ENCODE measurements at regions not wholly inside any gene's neighbourhood (a gene's known extent, or its start where the extent isn't known, plus 50 kb on each side); places are given as distances from the start of the nearest gene placed in this dataset.
"Not testable (repeated sequence)": the region's sequence is repeated elsewhere in the genome, so short reads cannot be mapped to it uniquely, and the experiment has no call there.

DNA sequence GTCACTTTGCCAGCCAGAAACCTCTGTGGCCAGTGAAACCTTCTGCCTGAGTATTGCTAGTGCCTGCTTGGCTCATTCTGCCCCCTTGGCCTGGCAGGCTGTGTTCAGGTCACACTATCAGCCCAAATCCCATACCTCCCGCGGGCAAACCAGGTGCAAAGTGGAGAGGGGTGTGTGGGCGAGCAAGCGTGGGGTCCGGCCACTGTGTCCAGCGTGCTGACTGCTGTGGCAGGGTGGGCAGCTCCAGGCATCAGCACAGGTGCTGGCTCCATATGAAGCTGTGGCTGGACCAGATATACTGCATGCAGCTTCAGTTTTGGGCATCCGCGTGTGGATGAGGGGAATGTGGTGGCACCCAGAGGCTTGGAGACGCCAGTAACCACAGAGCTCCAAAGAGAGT lies 576.5 kb upstream of the EDIL3 start:
- Histone ChIP-seq H3K36me3 (ENCODE audit: control insufficient read depth, insufficient read depth, low read length) (no peaks in the 10 kb centered on the region), H3K27me3 (ENCODE audit: control insufficient read depth, insufficient read depth, low read length) (no peaks in the 10 kb centered on the region), H3K4me1 (ENCODE audit: control insufficient read depth, insufficient read depth, low read length) (no peaks in the 10 kb centered on the region), H3K4me3 (ENCODE audit: low read depth, low read length) (no peak overlapping the region), H3K9ac (ENCODE audit: low read depth, low read length) (no peak overlapping the region), H3K9me3 (ENCODE audit: control insufficient read depth, insufficient read depth, low read length) (no peaks in the 10 kb centered on the region)

DNA sequence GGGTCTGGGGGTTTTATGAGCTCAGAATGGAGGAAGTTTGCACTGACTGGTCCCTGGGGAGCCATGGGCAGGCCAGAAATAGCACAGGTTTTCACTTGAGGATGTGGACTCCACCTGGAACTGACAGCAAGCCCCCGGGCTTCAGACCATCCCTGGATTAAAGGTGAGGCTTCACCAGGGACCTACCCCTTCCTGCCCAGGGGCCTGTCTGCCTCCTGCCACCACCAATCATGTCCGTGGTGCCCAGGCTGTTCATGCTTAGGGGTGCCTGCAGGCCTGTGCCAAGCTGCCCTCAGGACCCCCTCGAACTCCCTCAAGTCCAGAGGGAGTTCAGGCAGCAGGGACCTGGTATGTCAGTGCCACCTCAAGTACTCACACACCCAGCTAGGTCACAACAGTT lies 577.2 kb upstream of the EDIL3 start:
- no peaks in the 10 kb centered on the region for H3K4me1 ChIP-seq (ENCODE audit: control insufficient read depth, insufficient read depth, low read length)
- no peak overlapping the region for H3K9ac ChIP-seq (ENCODE audit: low read depth, low read length)
- H3K9me3 ChIP-seq (ENCODE audit: control insufficient read depth, insufficient read depth, low read length) = no peaks in the 10 kb centered on the region
- no peaks in the 10 kb centered on the region for H3K36me3 ChIP-seq (ENCODE audit: control insufficient read depth, insufficient read depth, low read length)
- no peaks in the 10 kb centered on the region for H3K27me3 ChIP-seq (ENCODE audit: control insufficient read depth, insufficient read depth, low read length)
- no peak overlapping the region for H3K4me3 ChIP-seq (ENCODE audit: low read depth, low read length)

DNA sequence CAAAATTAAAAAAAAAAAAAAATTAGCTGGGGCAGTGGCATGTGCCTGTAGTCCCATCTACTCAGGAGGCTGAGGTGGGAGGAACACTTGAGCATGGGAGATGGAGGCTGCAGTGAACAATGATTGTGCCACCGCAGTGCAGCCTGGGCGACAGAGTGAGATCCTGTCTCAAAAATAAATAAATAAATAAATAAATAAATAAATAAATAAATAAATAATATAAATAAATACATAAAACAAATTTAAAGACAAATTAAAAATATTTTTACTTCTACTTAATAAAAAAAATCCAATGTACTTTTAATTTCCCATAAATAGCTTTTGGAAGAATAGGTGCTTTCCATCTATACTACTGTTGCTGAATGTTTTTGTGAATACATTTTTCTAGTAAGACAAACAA lies 598.4 kb upstream of the EDIL3 start:
- Histone ChIP-seq H3K36me3 (ENCODE audit: control insufficient read depth, insufficient read depth, low read length) (no peaks in the 10 kb centered on the region), H3K4me3 (ENCODE audit: low read depth, low read length) (no peak overlapping the region), H3K9ac (ENCODE audit: low read depth, low read length) (no peak overlapping the region), H3K4me1 (ENCODE audit: control insufficient read depth, insufficient read depth, low read length) (peaks cover 2% of the 10 kb centered on the region), H3K9me3 (ENCODE audit: control insufficient read depth, insufficient read depth, low read length) (no peaks in the 10 kb centered on the region), H3K27me3 (ENCODE audit: control insufficient read depth, insufficient read depth, low read length) (no peaks in the 10 kb centered on the region)

DNA sequence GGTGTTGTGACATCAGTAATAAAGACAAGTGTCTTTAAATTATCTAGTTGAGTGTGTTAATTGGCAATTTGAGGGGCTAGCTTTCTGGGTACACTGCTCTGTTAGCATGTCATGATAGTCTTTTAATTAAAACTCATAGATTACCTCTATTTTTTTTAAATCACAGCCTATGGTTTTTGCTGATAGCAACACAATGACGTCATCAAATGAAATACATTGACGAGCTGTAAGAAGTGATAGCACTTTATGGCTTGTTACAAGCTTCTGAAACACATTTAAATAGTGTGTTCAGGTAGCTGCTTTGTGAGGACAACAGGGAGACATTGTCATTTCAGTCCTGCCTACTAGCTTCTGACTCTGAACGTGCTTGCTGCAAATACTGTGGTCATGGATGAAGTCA lies 600.5 kb upstream of the EDIL3 start:
- Histone ChIP-seq H3K36me3 (ENCODE audit: control insufficient read depth, insufficient read depth, low read length) (no peaks in the 10 kb centered on the region), H3K4me1 (ENCODE audit: control insufficient read depth, insufficient read depth, low read length) (peaks cover 2% of the 10 kb centered on the region), H3K27me3 (ENCODE audit: control insufficient read depth, insufficient read depth, low read length) (no peaks in the 10 kb centered on the region), H3K9me3 (ENCODE audit: control insufficient read depth, insufficient read depth, low read length) (no peaks in the 10 kb centered on the region), H3K9ac (ENCODE audit: low read depth, low read length) (no peak overlapping the region), H3K4me3 (ENCODE audit: low read depth, low read length) (no peak overlapping the region)

DNA sequence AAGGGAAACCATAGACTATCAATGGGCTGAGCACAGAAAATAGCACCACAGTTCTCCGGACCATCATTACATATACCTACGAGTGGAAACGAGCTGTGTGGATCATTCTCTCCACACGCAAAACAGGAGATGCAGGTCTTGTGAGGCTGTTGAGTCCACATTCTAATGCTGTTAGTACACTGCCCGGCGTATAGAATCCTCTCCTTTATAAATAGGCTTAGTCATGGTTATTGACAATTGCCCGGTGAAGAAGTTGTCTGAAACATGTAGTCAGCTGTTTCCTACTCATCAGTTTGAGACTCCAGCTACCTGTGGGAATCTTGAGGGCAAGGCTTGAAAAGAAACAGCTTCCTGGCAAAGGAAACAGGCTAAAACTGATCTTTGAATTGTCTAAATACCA lies 602.0 kb upstream of the EDIL3 start:
- Histone ChIP-seq H3K4me1 (ENCODE audit: control insufficient read depth, insufficient read depth, low read length) (no peaks in the 10 kb centered on the region), H3K9me3 (ENCODE audit: control insufficient read depth, insufficient read depth, low read length) (no peaks in the 10 kb centered on the region), H3K27me3 (ENCODE audit: control insufficient read depth, insufficient read depth, low read length) (no peaks in the 10 kb centered on the region), H3K9ac (ENCODE audit: low read depth, low read length) (no peak overlapping the region), H3K4me3 (ENCODE audit: low read depth, low read length) (no peak overlapping the region), H3K36me3 (ENCODE audit: control insufficient read depth, insufficient read depth, low read length) (no peaks in the 10 kb centered on the region)

DNA sequence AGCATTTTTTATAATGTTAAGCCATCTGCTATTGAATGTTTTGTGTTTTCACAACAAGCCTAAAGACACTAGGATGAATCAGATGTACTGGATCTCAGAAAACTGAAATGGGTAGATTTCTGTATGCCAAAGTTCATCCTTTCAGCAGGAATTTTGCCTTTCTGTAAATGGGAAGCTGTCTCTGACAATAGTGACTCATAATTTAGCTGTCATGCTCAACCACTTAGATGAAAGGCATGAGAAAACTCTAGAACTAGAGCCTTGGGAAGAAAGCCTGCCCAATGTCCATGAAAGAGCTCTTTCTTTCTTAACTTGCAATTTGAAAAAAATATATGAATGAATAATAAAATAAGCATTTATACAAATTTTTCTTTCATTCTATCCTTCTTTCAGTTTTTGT lies 616.0 kb upstream of the EDIL3 start:
- no peaks in the 10 kb centered on the region for H3K27me3 ChIP-seq (ENCODE audit: control insufficient read depth, insufficient read depth, low read length)
- H3K9ac ChIP-seq (ENCODE audit: low read depth, low read length) = no peak overlapping the region
- H3K36me3 ChIP-seq (ENCODE audit: control insufficient read depth, insufficient read depth, low read length) = no peaks in the 10 kb centered on the region
- H3K9me3 ChIP-seq (ENCODE audit: control insufficient read depth, insufficient read depth, low read length) = no peaks in the 10 kb centered on the region
- H3K4me3 ChIP-seq (ENCODE audit: low read depth, low read length) = no peak overlapping the region
- no peaks in the 10 kb centered on the region for H3K4me1 ChIP-seq (ENCODE audit: control insufficient read depth, insufficient read depth, low read length)

DNA sequence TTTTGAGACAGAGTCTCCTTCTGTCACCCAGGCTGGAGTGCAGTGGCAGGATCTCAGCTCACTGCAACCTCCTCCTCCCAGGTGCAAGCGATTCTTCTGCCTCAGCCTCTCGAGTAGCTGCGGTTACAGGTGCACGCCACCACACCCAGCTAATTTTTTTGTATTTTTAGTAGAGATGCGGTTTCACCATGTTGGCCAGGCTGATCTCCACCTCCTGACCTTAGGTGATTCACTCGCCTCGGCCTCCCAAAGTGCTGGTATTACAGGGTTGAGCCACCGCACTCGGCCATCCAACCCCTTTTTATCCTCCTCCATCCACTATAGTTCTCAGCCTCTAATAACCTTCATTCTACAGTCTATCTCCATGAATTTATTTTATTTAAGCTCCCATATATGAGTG lies 617.3 kb upstream of the EDIL3 start:
- H3K27me3 ChIP-seq (ENCODE audit: control insufficient read depth, insufficient read depth, low read length); H3K4me3 ChIP-seq (ENCODE audit: low read depth, low read length); H3K36me3 ChIP-seq (ENCODE audit: control insufficient read depth, insufficient read depth, low read length); H3K9ac ChIP-seq (ENCODE audit: low read depth, low read length); H3K9me3 ChIP-seq (ENCODE audit: control insufficient read depth, insufficient read depth, low read length); H3K4me1 ChIP-seq (ENCODE audit: control insufficient read depth, insufficient read depth, low read length): not testable (repeated sequence)

DNA sequence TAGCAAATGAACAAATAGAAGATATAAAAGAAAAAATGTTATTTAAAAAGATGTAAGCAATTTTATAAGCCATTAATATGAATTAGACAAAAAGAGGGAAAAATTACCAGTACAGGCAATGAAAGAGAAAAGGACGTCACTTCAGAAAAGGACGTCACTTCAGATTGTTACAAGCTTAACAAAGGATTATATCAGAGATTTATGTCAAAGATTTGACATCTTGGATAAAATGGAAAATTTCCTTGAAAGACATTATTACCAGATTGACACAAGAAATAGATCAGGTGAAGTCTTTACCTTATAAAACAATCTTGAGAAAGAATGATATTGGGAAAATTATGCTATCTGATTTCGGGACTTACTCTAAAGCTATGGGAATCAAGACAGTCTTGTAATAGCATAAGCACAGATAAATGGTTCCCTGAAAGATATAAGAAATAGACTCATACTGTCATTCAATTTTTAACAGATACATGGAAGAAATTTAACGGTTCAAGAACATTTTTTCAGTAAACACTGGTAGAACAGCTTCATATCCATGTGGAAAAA lies 625.4 kb upstream of the EDIL3 start:
- Histone ChIP-seq H3K9ac (ENCODE audit: low read depth, low read length) (no peak overlapping the region), H3K36me3 (ENCODE audit: control insufficient read depth, insufficient read depth, low read length) (no peaks in the 10 kb centered on the region), H3K4me3 (ENCODE audit: low read depth, low read length) (no peak overlapping the region), H3K9me3 (ENCODE audit: control insufficient read depth, insufficient read depth, low read length) (no peaks in the 10 kb centered on the region), H3K27me3 (ENCODE audit: control insufficient read depth, insufficient read depth, low read length) (no peaks in the 10 kb centered on the region), H3K4me1 (ENCODE audit: control insufficient read depth, insufficient read depth, low read length) (no peaks in the 10 kb centered on the region)

DNA sequence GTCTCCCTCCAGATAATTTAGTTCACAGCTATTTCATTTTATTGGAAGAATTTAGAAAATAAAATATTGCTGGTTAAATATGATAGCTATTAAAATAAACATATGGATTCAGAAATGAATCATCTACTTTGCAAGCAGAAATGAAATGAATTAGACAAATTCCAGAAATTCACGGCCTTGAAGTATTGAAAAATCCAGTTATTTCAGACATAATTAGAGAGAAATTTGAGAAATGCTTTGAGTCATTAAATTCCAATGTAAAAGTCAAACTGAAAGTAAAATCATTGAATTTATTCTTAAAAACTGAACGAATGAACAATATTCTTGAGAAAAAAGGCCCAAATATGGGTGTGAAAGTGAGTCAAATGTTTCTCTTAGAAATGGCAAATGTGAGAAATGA lies 632.6 kb upstream of the EDIL3 start:
- no peak overlapping the region for H3K4me3 ChIP-seq (ENCODE audit: low read depth, low read length)
- no peaks in the 10 kb centered on the region for H3K4me1 ChIP-seq (ENCODE audit: control insufficient read depth, insufficient read depth, low read length)
- no peaks in the 10 kb centered on the region for H3K9me3 ChIP-seq (ENCODE audit: control insufficient read depth, insufficient read depth, low read length)
- H3K27me3 ChIP-seq (ENCODE audit: control insufficient read depth, insufficient read depth, low read length) = no peaks in the 10 kb centered on the region
- H3K36me3 ChIP-seq (ENCODE audit: control insufficient read depth, insufficient read depth, low read length) = no peaks in the 10 kb centered on the region
- H3K9ac ChIP-seq (ENCODE audit: low read depth, low read length) = no peak overlapping the region

DNA sequence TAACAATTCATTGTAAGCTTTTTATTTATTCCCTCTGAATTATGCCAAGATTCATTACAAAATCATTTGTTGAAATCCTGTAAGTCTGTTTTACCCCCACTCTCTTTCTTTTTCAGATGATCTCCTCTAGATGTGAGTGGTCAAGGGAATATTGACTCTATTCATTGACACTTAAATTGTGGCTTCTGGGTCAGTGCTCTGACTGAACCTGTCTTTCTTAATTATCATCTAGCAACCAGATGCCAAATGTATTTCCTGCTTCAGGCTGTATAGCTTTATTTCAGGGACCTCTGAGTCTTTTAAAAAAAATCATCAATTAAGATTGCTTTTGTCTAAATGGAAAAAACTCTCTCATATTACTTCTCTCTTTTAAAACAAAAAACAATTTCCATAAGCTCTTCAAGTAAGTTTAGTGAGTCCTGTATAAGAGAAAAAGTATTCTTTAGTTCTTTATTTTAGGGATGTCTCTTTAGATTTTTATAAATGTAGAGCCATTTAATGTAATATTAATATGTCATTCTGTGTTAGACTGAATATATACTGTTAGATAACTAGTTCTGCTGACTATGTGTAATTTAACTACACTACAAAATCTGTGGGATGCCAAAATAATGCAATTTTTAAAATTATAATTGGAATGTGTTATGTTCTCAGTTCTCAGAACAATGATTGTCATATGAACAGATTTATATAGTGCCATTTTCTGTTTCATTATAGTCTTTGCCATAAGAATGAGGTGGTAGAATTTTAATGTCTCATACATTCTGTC lies 645.8 kb upstream of the EDIL3 start:
- Histone ChIP-seq H3K9ac (ENCODE audit: low read depth, low read length) (no peak overlapping the region), H3K36me3 (ENCODE audit: control insufficient read depth, insufficient read depth, low read length) (no peaks in the 10 kb centered on the region), H3K4me1 (ENCODE audit: control insufficient read depth, insufficient read depth, low read length) (no peaks in the 10 kb centered on the region), H3K4me3 (ENCODE audit: low read depth, low read length) (no peak overlapping the region), H3K27me3 (ENCODE audit: control insufficient read depth, insufficient read depth, low read length) (no peaks in the 10 kb centered on the region), H3K9me3 (ENCODE audit: control insufficient read depth, insufficient read depth, low read length) (no peaks in the 10 kb centered on the region)

DNA sequence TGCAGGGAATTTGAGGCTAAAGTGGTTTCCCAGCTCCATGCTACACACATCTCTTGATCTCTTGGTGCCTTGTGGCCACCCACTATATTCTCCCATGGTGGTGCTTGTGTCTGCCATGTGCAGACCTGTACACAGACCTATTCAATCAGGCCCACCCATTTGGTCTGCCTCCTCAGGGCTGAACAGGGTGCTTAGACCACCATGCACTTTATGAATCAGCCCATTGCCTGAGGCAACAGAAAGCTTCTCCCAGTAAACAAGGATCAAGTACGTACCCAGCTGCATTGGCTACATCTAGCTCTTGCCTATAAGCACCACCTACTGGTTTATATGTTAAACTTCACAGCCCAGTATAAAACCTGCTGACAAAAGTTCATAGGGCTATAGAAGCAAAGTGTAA lies 664.3 kb upstream of the EDIL3 start:
- Histone ChIP-seq H3K27me3 (ENCODE audit: control insufficient read depth, insufficient read depth, low read length) (no peaks in the 10 kb centered on the region), H3K4me1 (ENCODE audit: control insufficient read depth, insufficient read depth, low read length) (no peaks in the 10 kb centered on the region), H3K9me3 (ENCODE audit: control insufficient read depth, insufficient read depth, low read length) (no peaks in the 10 kb centered on the region), H3K9ac (ENCODE audit: low read depth, low read length) (no peak overlapping the region), H3K4me3 (ENCODE audit: low read depth, low read length) (no peak overlapping the region), H3K36me3 (ENCODE audit: control insufficient read depth, insufficient read depth, low read length) (no peaks in the 10 kb centered on the region)

DNA sequence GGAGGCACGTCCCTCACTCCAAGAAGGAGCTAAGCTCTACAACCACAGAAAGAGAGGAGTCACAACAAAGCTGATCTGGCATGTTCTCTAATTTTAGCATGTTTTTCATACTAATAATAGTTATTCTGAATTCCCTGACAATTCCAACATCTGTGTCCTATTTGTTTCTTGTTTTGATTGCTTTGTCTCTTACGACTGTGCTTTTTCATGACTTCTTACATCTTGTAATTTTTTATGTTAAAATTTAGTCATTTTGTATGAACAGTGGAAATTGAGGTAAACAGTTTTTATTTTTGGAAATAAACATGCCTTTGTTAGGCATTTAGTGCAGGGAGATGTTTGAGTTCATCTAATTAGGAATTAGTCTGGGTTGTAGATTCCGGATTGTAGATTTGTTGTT lies 668.1 kb upstream of the EDIL3 start:
- Histone ChIP-seq H3K9me3 (ENCODE audit: control insufficient read depth, insufficient read depth, low read length) (no peaks in the 10 kb centered on the region), H3K9ac (ENCODE audit: low read depth, low read length) (no peak overlapping the region), H3K4me1 (ENCODE audit: control insufficient read depth, insufficient read depth, low read length) (no peaks in the 10 kb centered on the region), H3K36me3 (ENCODE audit: control insufficient read depth, insufficient read depth, low read length) (no peaks in the 10 kb centered on the region), H3K27me3 (ENCODE audit: control insufficient read depth, insufficient read depth, low read length) (no peaks in the 10 kb centered on the region), H3K4me3 (ENCODE audit: low read depth, low read length) (no peak overlapping the region)
